ENCODE measurements at regions not wholly inside any gene's neighbourhood (a gene's known extent, or its start where the extent isn't known, plus 50 kb on each side); places are given as distances from the start of the nearest gene placed in this dataset.

DNA sequence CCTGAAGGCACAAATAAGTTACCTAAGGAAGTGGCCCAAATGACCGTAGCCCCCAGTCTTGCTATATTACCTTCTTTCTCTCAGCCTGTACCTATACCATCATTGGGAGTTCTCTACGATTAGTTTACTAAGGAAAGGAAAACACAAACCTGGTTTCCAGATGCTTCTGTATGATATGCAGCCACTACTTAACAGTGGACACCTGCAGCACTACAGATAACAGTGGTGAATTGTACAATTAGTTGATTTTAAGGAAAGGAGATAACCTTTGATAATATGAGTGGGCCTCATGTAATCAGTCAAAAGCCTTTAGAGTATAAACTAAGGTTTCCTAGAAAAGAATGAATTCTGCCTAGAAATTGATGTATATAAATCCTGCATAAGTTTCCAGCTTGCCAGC is 1157.4 kb downstream of the KCNT2 start:
- no peak for DNase-seq

DNA sequence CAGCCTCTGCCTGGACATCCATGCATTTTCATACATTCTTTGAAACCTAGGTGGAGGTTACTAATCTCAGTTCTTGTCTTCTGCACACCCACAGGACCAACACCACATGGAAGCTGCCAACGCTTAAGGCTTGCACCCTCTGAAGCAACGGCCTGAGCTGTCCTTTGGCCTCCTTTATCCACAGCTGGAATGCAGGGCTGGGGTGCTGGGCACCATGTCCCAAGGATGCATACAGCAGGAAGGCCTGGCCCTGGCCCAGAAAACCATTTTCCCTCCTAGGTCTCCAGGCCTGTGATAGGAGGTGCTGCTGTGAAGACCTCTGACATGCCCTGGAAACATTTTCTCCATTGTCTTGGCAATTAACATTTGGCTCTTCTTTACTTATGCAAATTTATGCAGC is 1168.6 kb downstream of the KCNT2 start:
- DNase-seq = no peak

DNA sequence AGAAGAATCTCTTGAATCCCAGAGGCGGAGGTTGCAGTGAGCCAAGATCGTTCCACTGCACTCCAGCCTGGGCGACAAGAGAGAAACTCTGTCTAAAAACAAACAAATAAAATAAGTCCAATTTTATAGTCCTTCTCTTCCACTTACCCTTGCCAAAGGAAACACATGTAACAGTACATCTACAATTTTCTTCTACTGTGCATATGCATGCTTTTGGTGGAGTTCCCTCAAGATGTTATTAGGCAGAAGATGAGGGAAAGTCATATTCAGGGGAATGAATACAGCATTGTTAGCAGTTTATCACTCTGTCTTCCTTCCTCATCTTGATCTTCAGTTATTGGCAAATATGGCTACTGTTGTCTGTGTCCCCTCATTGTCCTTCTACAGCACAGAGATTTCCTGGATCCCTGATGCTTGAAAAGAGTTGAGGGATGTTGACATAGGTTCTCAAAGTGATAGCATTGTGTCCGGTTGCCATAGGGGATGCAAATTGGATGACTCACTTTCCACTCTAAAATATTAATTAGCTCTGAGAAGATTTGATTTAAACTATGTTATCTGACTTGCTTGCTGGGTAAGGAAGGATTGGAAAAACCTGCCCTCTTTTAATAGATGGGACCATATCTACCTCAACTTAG is 1173.6 kb downstream of the KCNT2 start:
- no peak for DNase-seq

DNA sequence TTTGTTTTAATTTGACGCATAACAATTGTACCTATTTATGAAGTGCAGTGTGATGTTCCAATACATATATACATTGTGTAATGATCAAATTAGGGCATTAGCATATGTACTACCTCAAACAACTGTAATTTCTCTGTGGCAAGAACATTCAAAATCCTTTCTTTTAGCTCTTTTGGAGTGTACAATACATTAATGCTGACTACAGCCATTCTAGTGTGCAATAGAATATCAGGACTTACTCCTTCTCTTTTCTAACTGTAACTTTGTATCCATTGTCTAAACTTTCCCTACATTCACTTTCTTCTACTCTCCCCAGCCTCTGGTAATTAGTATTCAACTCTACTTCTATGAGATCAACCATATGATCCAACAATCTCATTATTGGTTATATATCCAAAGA is 1177.4 kb downstream of the KCNT2 start:
- no peak for DNase-seq

DNA sequence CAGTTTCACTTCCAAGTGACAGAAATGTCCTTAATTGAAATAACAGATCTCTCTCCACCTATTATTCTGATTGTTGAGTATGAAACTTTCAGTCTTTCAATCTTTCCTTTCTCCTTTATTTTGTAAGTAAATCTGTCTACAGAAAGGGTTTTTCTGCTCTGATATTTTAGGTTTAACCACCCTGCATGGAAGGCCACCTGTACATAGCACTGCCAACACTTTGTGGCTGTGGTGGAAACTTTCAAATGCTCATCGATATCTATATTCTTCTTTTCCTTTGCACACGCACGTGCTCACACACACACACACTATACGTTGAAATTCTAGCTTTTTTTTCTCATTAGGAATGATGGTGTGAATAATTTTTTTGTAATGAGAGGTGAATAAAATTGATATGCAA is 1179.3 kb downstream of the KCNT2 start:
- DNase-seq = no peak

DNA sequence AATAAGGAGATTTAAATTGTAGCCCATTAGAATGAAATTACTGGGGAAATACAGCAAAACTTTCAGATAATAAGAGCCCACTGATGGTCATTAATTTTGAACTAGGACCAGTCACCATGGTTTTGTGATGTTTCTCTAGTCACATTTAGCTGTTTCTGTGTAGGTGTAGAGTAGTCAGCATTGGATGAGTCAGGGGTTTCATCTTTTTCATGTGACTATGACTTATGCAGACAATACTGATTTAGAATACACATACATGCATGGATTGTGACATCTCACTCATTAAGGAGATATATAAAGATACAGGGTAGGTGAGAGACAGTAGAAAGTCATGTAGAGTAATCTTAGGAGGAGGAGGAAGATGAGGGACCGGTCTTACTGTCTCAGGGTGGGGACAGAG is 1192.7 kb downstream of the KCNT2 start:
- no peak for DNase-seq

DNA sequence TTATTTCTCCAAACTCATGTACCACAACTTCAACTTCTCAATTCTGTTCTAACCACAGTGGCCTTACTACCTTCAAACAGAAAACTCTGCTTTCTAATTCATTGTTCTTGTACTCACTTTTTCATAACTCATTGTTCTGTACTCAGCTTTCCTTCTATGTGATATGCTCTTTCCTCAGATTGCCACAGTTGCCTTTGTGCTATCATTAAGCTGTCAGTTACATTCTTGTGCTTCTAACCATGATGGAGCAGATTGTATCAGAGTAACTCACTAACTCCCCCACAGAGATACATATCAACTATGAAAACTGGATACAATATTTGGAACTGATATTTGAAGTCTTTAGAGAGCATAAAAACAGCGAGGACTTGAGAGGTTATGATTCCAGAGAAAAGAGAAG is 1213.7 kb downstream of the KCNT2 start:
- DNase-seq = no peak

DNA sequence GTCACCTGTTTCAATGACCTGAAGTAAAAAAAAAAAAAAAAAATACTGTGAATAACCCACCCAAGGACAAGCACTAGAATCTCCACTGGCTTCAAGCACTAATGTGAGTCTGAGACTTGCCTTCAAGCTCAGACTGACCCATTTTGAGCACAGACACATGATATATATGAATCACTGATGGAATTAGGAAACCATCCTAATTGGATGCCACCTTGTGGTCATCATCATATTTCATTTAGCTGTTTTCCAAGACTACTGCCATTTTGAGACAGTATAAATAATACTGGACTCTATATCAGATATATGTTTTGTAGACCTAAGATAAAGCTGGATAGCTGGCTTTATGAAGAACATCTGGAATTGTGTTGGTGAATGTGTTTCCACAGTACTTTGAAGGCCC is 1232.0 kb downstream of the KCNT2 start:
- no peak for DNase-seq

DNA sequence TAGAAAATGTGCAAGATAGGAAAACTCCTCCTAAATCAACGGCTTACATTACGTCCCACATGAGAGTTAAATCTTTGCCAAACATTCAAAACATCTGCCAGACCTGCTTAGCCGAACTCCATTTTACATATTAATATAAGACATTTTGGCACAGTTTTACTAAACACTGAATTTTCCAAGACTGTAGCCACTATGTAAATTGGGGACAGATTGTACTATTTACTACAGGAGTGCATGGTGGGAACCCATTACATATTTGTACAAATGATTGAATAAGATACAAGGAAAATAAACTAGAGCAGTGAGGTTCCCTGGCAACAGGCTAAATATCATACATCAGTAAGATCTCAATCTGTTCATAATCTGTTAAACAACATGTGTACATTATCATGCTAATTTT is 1234.4 kb downstream of the KCNT2 start:
- no peak for DNase-seq

DNA sequence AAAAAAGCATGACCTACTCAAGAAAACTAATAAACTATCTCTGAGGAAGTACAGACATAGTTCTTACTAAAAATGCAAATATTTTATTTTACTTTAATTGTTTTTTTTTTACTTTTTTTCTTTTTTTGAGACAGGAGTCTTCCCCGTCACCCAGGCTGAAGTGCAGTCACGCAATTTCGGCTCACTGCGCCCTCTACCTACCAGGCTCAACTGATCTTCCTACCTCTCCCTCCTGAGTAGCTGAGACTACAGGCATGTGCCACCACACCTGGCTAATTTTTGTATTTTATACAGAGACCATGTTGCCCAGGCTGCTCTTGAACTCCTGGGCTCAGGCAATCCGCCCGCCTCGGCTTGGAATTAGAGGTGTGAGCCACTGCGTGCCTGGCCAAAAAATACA is 1263.1 kb downstream of the KCNT2 start:
- no peak for DNase-seq

DNA sequence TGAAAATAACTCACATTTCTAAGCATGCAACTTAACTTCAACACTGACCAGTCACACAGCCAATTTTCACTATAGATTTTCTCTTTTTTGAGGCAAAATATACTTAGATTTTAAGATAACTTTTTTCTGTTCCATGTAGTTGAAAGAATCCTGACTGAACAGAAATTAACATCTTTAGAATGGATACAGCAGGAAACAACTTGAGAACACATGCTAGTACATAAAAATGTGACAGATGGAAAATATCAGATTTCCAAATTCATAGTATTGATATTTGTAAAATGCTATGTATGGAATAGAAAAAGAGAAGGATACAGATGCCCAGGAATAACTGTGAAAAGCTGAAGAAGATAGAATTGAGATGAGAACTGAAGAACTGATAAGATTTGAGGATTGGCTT is 1270.6 kb downstream of the KCNT2 start:
- no peak for DNase-seq

DNA sequence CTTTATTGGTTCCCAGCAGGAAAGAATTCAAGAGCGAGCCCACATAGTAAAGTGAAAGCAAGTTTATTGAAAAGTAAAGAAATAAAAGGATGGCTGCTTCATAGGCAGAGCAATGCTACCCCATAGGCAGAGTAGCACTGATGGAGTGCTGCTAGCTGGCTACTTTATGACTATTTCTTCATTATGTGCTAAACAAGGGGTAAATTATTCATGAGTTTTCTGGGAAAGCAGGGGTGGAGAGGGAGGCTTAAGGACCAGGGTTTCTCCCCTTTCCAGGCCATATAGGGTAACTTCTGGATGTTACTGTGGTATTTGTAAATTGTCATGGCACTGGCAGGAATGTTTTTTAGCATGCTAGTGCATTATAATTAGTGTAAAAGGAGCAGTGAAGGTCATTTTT is 1271.4 kb downstream of the KCNT2 start:
- DNase-seq = no peak

DNA sequence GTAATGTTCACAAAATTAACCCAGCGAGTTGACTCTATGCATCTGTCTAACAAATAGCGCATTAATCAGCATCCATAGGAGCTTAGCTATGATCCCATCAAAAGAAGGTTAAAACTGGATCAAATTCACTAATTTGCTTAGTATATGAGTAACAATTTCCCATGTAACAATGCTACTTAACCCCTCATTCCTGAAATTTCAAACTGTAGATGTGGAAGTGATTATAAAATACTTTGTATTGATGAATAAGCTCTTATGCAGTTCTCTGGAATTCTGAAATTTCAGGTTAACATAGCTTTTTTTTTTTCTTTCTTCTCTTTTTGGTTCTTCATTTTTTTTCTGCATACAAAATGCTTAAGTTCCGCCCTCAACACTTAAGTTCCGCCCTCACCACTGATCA is 1272.7 kb downstream of the KCNT2 start:
- DNase-seq = no peak

DNA sequence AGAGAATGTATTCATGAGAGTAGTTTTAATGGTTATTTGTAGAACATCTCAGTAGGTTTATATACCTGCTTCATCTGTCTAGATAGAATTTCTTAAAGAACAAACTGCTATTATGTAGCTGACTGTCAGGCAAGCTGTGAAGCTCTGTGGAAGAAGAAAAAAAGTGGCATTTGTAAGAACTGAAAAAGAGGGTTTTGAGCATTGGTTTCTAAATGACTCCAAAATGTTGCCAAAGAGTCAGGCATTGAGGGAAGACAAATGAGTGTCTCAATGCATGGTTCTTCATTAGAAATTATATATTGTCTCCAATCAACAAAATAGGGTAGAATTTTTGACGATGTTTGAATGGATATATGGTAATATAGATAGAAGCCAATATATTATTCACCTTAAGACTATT is 1276.1 kb downstream of the KCNT2 start:
- no peak for DNase-seq

DNA sequence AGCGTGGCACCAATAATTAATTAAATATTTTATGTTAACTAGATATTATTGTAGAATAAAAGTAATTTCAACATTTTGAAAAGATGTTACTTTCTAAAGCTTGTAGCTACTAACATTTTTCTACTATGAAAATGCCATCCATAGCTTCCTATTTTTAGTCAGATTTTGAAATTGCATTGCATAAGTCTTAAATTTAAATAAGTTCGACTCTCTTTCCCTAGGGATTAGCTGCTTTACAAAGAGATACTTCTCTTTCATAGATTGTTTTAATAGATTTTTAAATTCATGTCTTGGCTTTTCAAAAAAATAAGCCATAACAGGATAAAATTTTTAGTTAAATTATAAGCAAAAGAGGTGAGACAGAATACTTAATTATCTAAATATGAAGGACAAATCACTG is 1279.6 kb downstream of the KCNT2 start:
- no peak for DNase-seq

DNA sequence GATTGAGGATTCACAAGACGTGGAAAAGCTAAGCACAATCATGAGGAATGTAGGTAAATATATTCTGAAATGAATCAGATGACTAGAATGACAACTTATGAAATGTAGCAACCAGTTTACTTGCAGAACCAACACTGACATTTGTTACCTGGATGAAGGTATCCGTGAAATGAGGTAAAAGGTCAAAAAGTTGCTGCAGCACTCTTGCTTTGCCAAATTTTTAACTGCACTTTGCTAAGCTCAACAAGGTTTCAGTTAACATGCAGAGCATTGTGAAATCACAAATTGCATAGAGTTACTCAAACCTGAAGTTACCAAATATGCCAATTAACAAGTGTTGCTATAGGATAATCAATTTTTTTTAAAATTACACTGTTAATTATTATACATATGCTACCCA is 1280.1 kb downstream of the KCNT2 start:
- no peak for DNase-seq

DNA sequence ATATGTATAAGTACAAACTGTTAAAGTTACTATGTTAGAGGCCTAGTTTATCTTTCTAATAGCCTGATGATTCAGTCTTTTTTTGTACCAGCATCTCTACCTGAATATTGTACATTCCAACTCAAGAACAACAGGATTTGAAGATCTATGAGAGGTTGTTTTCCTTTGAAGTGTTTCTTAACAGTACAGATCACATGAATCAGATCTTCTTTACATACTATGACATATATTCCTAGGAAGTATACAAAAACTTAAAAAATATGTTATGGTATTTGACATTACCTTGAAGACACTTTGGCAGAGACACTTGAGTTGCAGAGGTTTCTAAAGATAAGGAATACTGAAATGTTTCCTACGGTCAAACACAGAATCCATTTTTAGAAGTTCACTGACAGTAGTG is 1280.9 kb downstream of the KCNT2 start:
- DNase-seq = no peak

DNA sequence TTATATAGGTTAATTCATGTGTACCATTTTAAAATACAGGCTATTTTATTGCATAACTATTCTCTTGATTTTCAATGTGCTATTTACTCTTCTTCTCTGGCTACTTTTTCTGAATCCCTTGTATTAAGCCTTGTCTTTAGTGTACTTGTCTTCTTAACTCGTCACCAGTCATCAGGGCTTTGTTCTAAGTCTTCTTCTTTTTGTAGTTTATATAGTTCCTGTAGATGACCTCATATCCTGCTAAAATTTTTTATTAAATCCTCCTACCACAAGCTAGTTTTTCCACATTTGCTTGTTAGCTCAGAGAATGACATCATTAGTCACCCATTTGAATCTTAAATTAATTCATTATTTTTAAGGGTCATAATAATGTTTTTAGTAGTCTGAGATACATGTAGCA is 1281.9 kb downstream of the KCNT2 start:
- DNase-seq = no peak

DNA sequence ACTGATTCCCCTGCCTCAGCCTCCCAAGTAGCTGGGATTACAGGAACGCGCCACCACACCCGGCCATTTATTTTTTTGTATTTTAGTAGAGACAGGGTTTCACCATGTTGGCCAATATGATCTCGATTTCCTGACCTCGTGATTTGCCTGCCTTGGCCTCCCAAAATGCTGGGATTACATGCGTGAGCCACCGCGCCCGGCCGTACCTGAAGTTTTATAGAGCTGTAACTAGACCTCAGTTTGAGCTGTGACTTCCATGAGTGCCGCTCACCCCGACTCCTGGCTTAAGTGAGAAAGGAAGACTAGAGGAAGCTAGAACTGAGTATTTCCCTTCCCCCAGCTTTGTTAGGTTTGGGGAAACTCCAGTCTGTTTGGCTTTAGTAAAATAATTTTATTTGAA is 1283.1 kb downstream of the KCNT2 start:
- no peak for DNase-seq

DNA sequence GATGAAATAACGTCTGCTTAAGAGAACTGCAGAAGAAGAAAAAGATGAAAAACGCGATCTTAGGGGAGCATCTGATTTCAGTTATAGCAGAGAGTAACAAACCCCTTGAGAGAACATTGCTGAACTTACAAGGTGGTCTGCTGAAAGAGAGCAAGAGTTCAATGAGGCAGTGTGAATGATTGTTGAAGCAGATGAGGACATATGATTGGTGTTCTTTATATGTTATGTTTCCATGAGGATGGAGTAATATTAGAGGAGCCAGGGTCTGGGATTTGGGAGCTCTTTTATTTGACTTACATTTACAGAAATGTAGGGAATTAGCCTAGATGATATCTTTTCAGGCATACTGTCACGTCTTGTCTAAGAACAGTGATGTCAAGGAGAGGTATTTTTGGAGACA is 1302.0 kb downstream of the KCNT2 start:
- no peak for DNase-seq

DNA sequence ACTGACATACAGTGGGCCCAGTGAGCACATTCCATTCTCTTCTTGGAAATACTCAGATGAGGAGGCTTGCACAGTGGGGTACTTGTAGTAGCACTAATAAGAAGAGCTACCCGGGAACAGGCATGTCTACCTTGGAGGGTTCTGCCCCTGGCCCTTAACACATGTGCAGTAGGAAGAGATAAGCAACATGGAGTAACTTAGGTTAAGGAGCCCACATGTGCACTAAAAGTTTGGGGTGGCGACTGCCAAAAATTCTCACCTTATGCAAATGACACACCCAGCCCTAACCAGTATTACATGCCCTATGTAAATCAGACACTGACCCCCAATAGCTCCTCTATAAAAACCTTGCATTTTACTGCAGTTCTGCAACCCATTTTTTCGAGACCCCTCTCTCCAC is 1313.3 kb downstream of the KCNT2 start:
- no peak for DNase-seq

DNA sequence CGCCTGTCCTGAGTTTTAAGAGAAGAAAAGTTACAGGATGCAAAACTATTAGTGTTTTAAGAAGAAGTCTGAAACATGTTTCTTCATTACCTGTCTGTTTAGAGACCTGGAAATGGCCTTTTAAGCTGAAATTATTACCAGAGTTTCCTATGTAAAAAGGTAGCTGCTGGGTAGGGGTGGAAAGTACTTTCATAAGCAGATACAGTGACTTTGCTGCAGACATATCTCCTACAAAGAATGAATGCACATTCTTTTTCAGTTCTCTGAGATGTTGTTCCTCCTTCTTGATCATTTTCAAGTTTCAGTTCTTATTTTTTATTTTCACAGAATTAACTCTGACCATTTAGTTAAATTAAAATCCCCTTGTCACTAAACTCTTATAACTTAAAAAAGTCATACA is 1329.6 kb downstream of the KCNT2 start:
- no peak for DNase-seq

DNA sequence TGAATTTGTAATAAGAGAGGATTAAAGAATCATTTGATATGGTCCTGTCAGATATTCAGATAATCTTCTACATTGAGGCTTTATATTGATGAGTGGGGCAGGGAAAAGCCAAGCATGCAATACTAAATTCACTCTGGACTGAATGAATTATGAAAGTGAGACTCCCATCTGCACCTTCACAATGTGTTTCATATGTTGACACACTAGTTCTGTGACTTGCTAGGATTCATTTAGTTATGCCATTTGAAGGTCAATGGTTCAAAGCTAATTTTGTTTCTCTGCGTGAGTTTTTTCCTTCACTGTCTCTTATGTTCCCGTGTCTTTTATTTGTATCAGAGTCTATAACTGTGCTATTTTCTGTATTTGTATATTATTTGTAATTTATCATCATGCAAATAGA is 1332.5 kb downstream of the KCNT2 start:
- DNase-seq = no peak

DNA sequence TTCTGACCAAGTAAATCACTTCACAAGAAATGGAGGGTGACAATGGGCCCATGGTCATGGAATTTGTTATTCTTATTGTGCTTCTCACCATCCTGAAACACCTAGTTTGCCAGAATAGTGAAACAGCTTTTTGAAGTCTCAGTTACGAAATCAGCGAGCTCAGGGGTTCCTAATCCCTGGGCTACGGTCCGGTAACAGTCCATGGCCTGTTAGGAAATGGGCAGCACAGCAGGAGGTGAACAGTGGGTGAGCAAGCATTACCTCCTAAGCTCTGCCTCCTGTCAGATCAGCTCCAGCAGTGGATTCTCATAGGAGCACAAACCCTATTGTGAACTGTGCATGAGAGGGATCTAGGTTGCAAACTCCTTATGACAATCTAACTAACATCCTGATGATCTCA is 1356.3 kb downstream of the KCNT2 start:
- DNase-seq = no peak

DNA sequence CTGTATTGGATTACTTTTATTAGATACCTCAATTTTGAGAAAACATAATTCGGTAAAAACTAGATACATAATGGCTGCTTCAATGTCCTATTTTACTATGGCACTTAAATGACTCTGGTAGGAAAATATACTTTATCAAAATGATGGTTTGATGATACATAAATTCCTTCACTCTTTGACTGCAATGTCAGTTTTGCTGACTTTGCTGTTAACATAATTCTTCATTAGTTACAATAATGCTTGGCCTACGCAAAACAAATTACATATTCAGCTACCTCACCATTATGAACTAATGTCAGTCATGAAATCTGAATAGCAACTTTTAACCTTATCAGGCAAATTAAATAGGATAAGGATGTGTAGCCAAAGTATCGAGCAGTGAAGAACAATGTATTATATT is 1364.7 kb downstream of the KCNT2 start:
- DNase-seq = no peak
